SU-DHL-6 (cell line): ENCODE measurements at regions not wholly inside any gene's neighbourhood (a gene's known extent, or its start where the extent isn't known, plus 50 kb on each side); places are given as distances from the start of the nearest gene placed in this dataset.

Source experiments
- H2AFZ ChIP-seq: fragments of 200-600 bp; sonication (generic); 2 replicates; pipeline ENCODE4 v1.6.1; 2014; ENCODE audit warnings: low read depth, mild to moderate bottlenecking, moderate library complexity, mixed read lengths, antibody characterized with exemption, low read length; ENCODE audit not compliant: severe bottlenecking
- H3F3A ChIP-seq: fragments of 200-600 bp; shearing (Covaris generic); 2 replicates; pipeline ENCODE4 v1.6.0; 2016; ENCODE audit warnings: antibody characterized with exemption, mild to moderate bottlenecking; ENCODE audit not compliant: insufficient read depth
- H3K27ac ChIP-seq: fragments of 200-600 bp; sonication (generic); 2 replicates; pipeline ENCODE4 v1.5.1; 2016; ENCODE audit warnings: low read depth, mild to moderate bottlenecking, low read length, moderate library complexity, mixed read lengths
- H3K27me3 ChIP-seq: fragments of 200-600 bp; sonication (generic), shearing (Covaris generic); 2 replicates; pipeline ENCODE4 v1.6.0; 2014; ENCODE audit warnings: mild to moderate bottlenecking, low read length
- H3K36me3 ChIP-seq: fragments of 200-600 bp; sonication (generic); 2 replicates; pipeline ENCODE4 v1.6.1; 2014; ENCODE audit warnings: mild to moderate bottlenecking, low read length, mixed read lengths
- H3K4me2 ChIP-seq: fragments of 300-600, 200-600 bp; shearing (Covaris generic), sonication (generic); 2 replicates; pipeline ENCODE4 v1.6.0; 2014; ENCODE audit warnings: low read length, low read depth, mild to moderate bottlenecking; ENCODE audit not compliant: poor library complexity, severe bottlenecking
- H3K4me3 ChIP-seq: fragments of 200-600 bp; sonication (generic); 2 replicates; pipeline ENCODE4 v1.5.1; 2014; ENCODE audit warnings: antibody characterized with exemption, low read length, mild to moderate bottlenecking, mixed read lengths; ENCODE audit not compliant: insufficient read depth, poor library complexity, severe bottlenecking
- H3K79me2 ChIP-seq: fragments of 200-600 bp; sonication (generic); 2 replicates; pipeline ENCODE4 v1.6.1; 2014; ENCODE audit warnings: mild to moderate bottlenecking, low read length, moderate library complexity; ENCODE audit not compliant: insufficient read depth
- H3K9ac ChIP-seq: fragments of 200-600 bp; sonication (generic); 2 replicates; pipeline ENCODE4 v1.7.0; 2014; ENCODE audit warnings: mild to moderate bottlenecking, low read length
- H3K9me2 ChIP-seq: fragments of 200-600 bp; sonication (generic); replicated peaks from 2 replicates; pipeline ENCODE4 v1.6.1; 2014; ENCODE audit warnings: low read length; ENCODE audit not compliant: insufficient read depth
- H3K9me3 ChIP-seq: fragments of 200-600 bp; sonication (generic); 2 replicates; pipeline ENCODE4 v1.6.1; 2014; ENCODE audit warnings: low read length, mixed read lengths; ENCODE audit not compliant: insufficient read depth
- H4K20me1 ChIP-seq: fragments of 200-600 bp; sonication (generic); 2 replicates; pipeline ENCODE4 v1.6.1; 2014; ENCODE audit warnings: low read depth, mild to moderate bottlenecking, antibody characterized with exemption, low read length, moderate library complexity, mixed read lengths
- EZH2phosphoT487 ChIP-seq: fragments of 200-600 bp; sonication (generic), shearing (Covaris generic); conservative IDR thresholded peaks from 2 replicates; pipeline ENCODE4 v1.6.1; 2018; ENCODE audit warnings: mild to moderate bottlenecking, antibody characterized with exemption, low read length, moderate library complexity, mixed read lengths
- TF ChIP-seq, protein P1 (sequence below): fragments of 200-600 bp; sonication (generic); IDR thresholded peaks from one replicate; pipeline ENCODE4 v1.5.1; 2017; ENCODE audit warnings: antibody characterized with exemption, mild to moderate bottlenecking, low read length, moderate library complexity; ENCODE audit not compliant: insufficient read depth, poor library complexity, severe bottlenecking

- Histone ChIP-seq H2AFZ (no peak overlapping the region), H3K36me3 (no peaks in the 10 kb centered on the region), H3K9me3 (no peaks in the 10 kb centered on the region), H3K27me3 (no peaks in the 10 kb centered on the region), H3K79me2 (no peaks in the 10 kb centered on the region), H3K4me2 (no peak overlapping the region), H4K20me1 (no peaks in the 10 kb centered on the region), H3F3A (no peaks in the 10 kb centered on the region), H3K9ac (no peak overlapping the region), H3K27ac (no peak overlapping the region), H3K4me3 (no peak overlapping the region), H3K9me2 (no peaks in the 10 kb centered on the region)
- no peak for TF ChIP-seq EZH2phosphoT487
- TF ChIP-seq, protein P1, sequence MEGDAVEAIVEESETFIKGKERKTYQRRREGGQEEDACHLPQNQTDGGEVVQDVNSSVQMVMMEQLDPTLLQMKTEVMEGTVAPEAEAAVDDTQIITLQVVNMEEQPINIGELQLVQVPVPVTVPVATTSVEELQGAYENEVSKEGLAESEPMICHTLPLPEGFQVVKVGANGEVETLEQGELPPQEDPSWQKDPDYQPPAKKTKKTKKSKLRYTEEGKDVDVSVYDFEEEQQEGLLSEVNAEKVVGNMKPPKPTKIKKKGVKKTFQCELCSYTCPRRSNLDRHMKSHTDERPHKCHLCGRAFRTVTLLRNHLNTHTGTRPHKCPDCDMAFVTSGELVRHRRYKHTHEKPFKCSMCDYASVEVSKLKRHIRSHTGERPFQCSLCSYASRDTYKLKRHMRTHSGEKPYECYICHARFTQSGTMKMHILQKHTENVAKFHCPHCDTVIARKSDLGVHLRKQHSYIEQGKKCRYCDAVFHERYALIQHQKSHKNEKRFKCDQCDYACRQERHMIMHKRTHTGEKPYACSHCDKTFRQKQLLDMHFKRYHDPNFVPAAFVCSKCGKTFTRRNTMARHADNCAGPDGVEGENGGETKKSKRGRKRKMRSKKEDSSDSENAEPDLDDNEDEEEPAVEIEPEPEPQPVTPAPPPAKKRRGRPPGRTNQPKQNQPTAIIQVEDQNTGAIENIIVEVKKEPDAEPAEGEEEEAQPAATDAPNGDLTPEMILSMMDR = no peak
Observed at GRCh38 chr2:41543726-41544125, 504.1 kb upstream of the PKDCC start.

DNA sequence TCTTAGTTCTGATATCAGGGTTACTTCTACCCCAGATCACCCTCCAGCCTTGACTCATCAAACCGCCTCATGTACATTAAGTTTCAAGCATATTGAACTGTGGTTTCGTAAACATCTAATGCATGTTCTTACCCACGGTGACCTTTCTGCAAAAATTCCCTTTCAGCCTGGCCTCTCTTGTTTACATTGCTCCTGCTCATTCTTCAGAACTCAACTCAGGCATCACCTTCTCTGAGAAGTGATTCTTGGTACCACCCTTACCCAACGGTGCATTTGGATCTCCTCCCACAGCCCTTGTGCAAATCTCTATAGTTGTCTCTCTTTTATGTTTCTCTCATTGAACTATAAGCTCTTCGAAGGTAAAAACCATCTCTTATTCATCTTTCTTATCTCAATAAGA lies 503.1 kb upstream of the PKDCC start:
- no peaks in the 10 kb centered on the region for H3K9me3 ChIP-seq
- TF ChIP-seq, protein P1 = no peak
- no peak for TF ChIP-seq EZH2phosphoT487
- no peak overlapping the region for H3K27ac ChIP-seq
- H3F3A ChIP-seq = no peaks in the 10 kb centered on the region
- no peak overlapping the region for H2AFZ ChIP-seq
- H3K9ac ChIP-seq = no peak overlapping the region
- H3K9me2 ChIP-seq = no peaks in the 10 kb centered on the region
- H3K4me3 ChIP-seq = no peak overlapping the region
- H3K79me2 ChIP-seq = no peaks in the 10 kb centered on the region
- H3K36me3 ChIP-seq = no peaks in the 10 kb centered on the region
- H4K20me1 ChIP-seq = no peaks in the 10 kb centered on the region
- H3K4me2 ChIP-seq = no peak overlapping the region
- no peaks in the 10 kb centered on the region for H3K27me3 ChIP-seq

GRCh38 chr2:41546031-41546430 lies 501.8 kb upstream of the PKDCC start:
- H3K36me3 ChIP-seq = no peaks in the 10 kb centered on the region
- H3K9me2 ChIP-seq = no peaks in the 10 kb centered on the region
- no peak for TF ChIP-seq EZH2phosphoT487
- TF ChIP-seq, protein P1 = no peak
- no peak overlapping the region for H3K4me3 ChIP-seq
- no peak overlapping the region for H2AFZ ChIP-seq
- no peaks in the 10 kb centered on the region for H3K79me2 ChIP-seq
- H3K27ac ChIP-seq = no peak overlapping the region
- H3F3A ChIP-seq = no peaks in the 10 kb centered on the region
- no peak overlapping the region for H3K4me2 ChIP-seq
- no peaks in the 10 kb centered on the region for H4K20me1 ChIP-seq
- H3K9ac ChIP-seq = no peak overlapping the region
- no peaks in the 10 kb centered on the region for H3K9me3 ChIP-seq
- no peaks in the 10 kb centered on the region for H3K27me3 ChIP-seq

DNA sequence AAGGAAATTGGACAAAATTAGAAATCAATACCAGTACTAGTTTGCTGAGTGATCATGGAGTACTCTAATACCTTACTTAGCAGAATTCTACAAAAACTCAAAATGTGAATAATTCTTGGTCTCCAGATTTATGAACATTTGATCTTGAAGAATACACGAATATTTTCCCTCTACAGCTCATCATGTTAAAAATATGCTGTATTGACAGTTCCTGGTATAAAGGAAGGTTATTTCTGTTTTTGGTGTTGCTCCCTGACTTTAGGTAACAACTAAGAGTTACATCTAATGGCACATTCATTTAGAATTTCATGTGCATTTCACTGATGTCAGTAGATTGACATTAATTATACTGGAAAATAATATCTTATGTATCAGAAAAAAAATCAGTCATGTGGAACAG lies 479.2 kb upstream of the PKDCC start:
- no peaks in the 10 kb centered on the region for H3K27me3 ChIP-seq
- no peaks in the 10 kb centered on the region for H3K9me3 ChIP-seq
- H4K20me1 ChIP-seq = no peaks in the 10 kb centered on the region
- H3F3A ChIP-seq = no peaks in the 10 kb centered on the region
- no peak overlapping the region for H3K9ac ChIP-seq
- H2AFZ ChIP-seq = no peak overlapping the region
- no peak overlapping the region for H3K27ac ChIP-seq
- no peak for TF ChIP-seq EZH2phosphoT487
- TF ChIP-seq, protein P1 = no peak
- no peaks in the 10 kb centered on the region for H3K36me3 ChIP-seq
- no peak overlapping the region for H3K4me3 ChIP-seq
- H3K9me2 ChIP-seq = no peaks in the 10 kb centered on the region
- H3K4me2 ChIP-seq = no peak overlapping the region
- H3K79me2 ChIP-seq = no peaks in the 10 kb centered on the region
